ENCODE measurements at regions not wholly inside any gene's neighbourhood (a gene's known extent, or its start where the extent isn't known, plus 50 kb on each side); places are given as distances from the start of the nearest gene placed in this dataset.
A peak's percentile ranks its signal among the peaks of the same experiment; 100 is the strongest.

DNA sequence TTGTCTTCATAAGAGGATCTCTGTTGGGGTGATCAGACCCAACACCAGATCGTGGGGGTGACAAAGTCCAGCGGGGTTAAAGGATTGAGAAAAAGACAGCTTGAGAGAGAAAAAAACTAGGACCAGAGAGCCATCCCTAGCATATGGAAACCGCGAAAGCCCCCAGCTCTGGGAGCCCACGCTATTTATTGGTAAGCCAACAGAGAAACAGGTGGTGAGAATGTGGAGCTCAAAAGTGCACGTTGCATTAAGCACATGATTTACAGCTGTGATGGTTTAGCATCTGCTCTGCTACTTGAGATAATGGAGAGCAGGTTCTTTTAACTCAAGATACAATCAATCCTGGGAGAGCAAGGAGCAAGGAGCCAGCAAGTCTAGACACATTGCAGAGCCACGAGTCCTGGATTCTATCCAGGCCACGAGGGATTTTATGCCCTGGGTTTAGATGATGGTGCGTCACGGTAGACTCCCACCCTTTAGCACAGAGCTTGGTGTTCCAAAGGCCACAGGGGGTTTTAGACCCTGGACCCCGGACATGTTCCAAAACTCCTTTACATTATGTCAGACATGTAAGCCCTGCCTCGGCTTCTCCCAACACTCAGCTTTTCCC lies 755.2 kb upstream of the SORCS1 start:
- TF ChIP-seq RAD21 (IDR thresholded peaks at IDR 0.05; ENCODE audit: low read depth) (no peak), ZBTB7A (IDR thresholded peaks at IDR 0.05; ENCODE audit: low read depth) (no peak), MAX (IDR thresholded peaks at IDR 0.05) (no peak), REST (IDR thresholded peaks at IDR 0.05; ENCODE audit: low read depth) (no peak), TAF1 (IDR thresholded peaks at IDR 0.05; ENCODE audit: low read depth) (no peak), CEBPB (IDR thresholded peaks at IDR 0.05) (no peak), TCF12 (IDR thresholded peaks at IDR 0.05; ENCODE audit: low read depth) (no peak), TEAD4 (IDR thresholded peaks at IDR 0.05) (no peak)

DNA sequence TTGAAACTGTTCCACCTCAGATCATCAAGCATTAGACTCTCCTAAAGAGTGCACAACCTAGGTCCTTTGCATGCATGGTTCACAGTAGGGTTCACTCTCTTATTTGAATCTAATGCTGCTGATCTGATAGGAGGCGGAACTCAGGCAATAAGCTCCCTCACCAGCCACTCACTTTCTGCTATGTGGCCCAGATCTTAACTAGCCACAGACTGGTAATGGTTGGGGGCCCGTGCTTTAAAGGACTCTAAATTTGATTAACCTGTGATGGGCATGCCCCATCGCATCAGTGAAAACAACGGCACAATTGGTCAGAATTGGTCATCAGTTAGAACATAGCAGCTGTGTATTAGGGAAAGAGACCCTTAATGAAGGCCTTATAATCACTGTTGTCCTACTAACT lies 753.7 kb upstream of the SORCS1 start:
- no peak for TF ChIP-seq RAD21 (IDR thresholded peaks at IDR 0.05; ENCODE audit: low read depth)
- TF ChIP-seq CEBPB (IDR thresholded peaks at IDR 0.05) = no peak
- TF ChIP-seq EGR1 (IDR thresholded peaks at IDR 0.05) = no peak
- no peak for TF ChIP-seq TCF12 (IDR thresholded peaks at IDR 0.05; ENCODE audit: low read depth)
- no peak for TF ChIP-seq TAF1 (IDR thresholded peaks at IDR 0.05; ENCODE audit: low read depth)
- no peak for TF ChIP-seq EP300 (IDR thresholded peaks at IDR 0.05; ENCODE audit: borderline replicate concordance)
- TF ChIP-seq ZBTB7A (IDR thresholded peaks at IDR 0.05; ENCODE audit: low read depth) = no peak

DNA sequence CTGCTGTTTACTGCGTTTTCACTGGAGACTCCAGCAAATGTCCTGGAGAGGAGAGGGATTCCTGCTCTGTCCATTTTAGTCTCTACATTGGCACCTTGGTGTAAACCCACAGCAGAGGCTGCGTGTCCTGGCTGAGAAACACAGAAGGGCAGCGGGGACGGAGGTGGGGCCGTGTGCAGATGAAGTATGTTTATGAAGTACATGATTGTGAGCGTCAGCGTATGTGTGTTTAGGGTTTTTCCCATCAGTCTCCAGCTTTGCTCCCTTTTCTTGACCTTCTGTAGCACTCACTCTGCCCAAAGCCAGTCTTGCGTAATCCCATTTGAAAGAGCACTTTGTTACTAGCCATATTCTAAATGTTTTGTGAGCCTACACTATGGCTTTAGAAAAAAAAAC lies 750.7 kb upstream of the SORCS1 start:
- TF ChIP-seq ZBTB7A (IDR thresholded peaks at IDR 0.05; ENCODE audit: low read depth) (no peak), CEBPB (IDR thresholded peaks at IDR 0.05) (0 out of 2 replicates have a peak, but pooled peaks have one; percentile 26)

DNA sequence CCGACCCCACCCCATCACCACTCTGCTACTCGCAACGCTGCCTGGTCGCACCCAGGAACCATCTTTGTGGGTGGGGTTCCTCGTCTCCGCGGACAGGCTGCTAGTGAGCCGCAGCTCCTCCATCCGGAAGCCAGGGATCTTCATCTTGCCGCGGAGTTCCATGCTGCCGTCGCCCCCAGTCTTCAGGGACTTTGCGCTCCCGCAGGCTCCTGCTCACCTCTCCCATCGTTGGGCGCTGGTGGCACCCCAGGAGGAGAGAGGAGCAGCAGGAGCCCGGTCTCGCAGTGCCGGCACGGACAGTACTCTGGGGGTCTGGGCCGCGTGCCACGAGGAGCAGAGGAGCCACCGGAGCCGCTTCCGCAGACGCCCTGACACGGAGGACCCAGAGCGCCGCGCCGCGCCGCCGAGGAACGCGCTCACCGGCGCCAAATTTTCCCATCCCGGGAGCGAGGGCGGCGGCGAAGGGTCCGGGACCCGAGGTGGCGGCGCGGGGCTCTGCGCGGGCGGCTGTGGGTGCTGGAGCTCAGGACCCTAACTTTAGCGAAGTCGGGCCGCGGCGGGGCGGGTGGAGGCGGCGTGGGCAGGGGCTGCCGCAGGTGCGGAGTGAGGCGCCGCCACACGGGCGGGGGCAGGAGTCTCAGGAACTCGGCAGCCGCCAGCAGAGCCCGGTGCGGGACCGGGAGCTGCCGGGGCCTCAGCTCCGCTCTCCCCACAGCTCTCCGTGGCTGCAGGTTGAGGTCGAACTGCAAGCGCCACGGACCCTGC lies 750.1 kb upstream of the SORCS1 start:
- TF ChIP-seq CEBPB (IDR thresholded peaks at IDR 0.05) (no peak), TAF1 (IDR thresholded peaks at IDR 0.05; ENCODE audit: low read depth) (no peak), RAD21 (IDR thresholded peaks at IDR 0.05; ENCODE audit: low read depth) (no peak), REST (IDR thresholded peaks at IDR 0.05; ENCODE audit: low read depth) (no peak), ZBTB7A (IDR thresholded peaks at IDR 0.05; ENCODE audit: low read depth) (no peak), MAX (IDR thresholded peaks at IDR 0.05) (no peak), TEAD4 (IDR thresholded peaks at IDR 0.05) (no peak), NFIC (IDR thresholded peaks at IDR 0.05) (no peak), EGR1 (IDR thresholded peaks at IDR 0.05) (no peak), EP300 (IDR thresholded peaks at IDR 0.05; ENCODE audit: borderline replicate concordance) (no peak)
- TF ChIP-seq, protein P1, sequence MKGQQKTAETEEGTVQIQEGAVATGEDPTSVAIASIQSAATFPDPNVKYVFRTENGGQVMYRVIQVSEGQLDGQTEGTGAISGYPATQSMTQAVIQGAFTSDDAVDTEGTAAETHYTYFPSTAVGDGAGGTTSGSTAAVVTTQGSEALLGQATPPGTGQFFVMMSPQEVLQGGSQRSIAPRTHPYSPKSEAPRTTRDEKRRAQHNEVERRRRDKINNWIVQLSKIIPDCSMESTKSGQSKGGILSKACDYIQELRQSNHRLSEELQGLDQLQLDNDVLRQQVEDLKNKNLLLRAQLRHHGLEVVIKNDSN (IDR thresholded peaks at IDR 0.05) = no peak

DNA sequence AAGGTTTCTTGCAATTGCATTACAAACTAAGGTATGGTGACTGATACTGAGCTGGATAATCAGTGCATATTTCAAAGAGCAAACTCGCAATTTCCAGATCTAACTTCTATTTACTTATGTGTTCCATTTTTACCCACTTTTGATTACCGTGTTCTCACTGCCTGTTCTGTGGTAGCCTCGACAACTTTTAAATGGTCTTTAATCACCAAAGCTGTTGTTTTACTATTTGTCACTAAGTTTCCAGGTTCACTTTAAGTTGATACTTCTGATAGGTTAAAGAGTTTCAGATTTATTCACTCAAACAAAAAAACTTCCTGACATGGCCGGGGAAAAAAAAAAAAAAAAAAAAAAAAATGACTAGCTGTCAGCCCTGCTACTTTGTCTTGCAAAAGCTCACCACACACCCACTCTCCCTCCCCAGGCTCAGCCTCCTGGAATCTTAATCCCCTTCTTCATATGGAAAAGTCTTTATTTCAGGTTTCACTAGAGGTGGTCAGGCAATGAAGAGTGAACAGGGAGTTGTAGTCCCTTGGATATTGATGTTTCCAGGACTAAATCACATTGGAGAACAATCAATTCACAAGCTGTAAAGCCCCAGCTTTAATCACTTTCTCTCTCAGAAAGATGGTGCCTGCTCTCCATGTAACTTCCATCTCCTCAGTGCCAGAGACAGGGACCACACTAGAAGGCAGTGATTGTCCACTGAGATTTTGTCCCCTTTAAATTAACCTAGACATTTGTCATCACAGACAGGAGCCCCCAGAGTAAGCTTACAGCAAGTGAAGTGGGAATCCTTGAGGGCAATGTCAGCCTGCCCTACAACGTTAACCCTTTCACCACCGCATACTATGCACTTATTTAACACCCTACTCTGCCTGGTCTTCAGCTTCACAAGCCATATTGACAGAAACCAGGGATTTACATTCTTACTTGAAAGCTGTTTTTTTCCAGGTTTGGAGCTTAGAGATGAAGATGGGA lies 749.1 kb upstream of the SORCS1 start:
- TF ChIP-seq TEAD4 (IDR thresholded peaks at IDR 0.05) = no peak
- no peak for TF ChIP-seq CEBPB (IDR thresholded peaks at IDR 0.05)
- no peak for TF ChIP-seq REST (IDR thresholded peaks at IDR 0.05; ENCODE audit: low read depth)
- TF ChIP-seq ZBTB7A (IDR thresholded peaks at IDR 0.05; ENCODE audit: low read depth) = no peak
- no peak for TF ChIP-seq EGR1 (IDR thresholded peaks at IDR 0.05)
- TF ChIP-seq EP300 (IDR thresholded peaks at IDR 0.05; ENCODE audit: borderline replicate concordance) = no peak
- no peak for TF ChIP-seq TAF1 (IDR thresholded peaks at IDR 0.05; ENCODE audit: low read depth)
- TF ChIP-seq YY1 (IDR thresholded peaks at IDR 0.05; ENCODE audit: low read depth) = no peak
- no peak for TF ChIP-seq CREB1 (IDR thresholded peaks at IDR 0.05; ENCODE audit: low read depth)
- no peak for TF ChIP-seq FOXM1 (IDR thresholded peaks at IDR 0.05; ENCODE audit: borderline replicate concordance, low read depth)
- no peak for TF ChIP-seq MAX (IDR thresholded peaks at IDR 0.05)
- no peak for TF ChIP-seq NFIC (IDR thresholded peaks at IDR 0.05)
- no peak for TF ChIP-seq RAD21 (IDR thresholded peaks at IDR 0.05; ENCODE audit: low read depth)
- TF ChIP-seq, protein P1 (IDR thresholded peaks at IDR 0.05) = no peak
- no peak for TF ChIP-seq TCF12 (IDR thresholded peaks at IDR 0.05; ENCODE audit: low read depth)

Data from Ishikawa (cell line).